Middle frontal gyrus (tissue), 1 donor: ENCODE measurements at regions not wholly inside any gene's neighbourhood (a gene's known extent, or its start where the extent isn't known, plus 50 kb on each side); places are given as distances from the start of the nearest gene placed in this dataset.

Source experiments
- DNase-seq: peaks from one replicate; pipeline ENCODE4 v3.0.0-alpha.2; 2015; ENCODE audit warnings: low spot score; ENCODE audit errors: extremely low spot score

- DNase-seq: no peak
Observed at GRCh38 chr18:27277554-27277953, 92.4 kb upstream of the CHST9 start.

- DNase-seq: no peak
Observed at GRCh38 chr18:27276886-27277285, 91.8 kb upstream of the CHST9 start.

DNA sequence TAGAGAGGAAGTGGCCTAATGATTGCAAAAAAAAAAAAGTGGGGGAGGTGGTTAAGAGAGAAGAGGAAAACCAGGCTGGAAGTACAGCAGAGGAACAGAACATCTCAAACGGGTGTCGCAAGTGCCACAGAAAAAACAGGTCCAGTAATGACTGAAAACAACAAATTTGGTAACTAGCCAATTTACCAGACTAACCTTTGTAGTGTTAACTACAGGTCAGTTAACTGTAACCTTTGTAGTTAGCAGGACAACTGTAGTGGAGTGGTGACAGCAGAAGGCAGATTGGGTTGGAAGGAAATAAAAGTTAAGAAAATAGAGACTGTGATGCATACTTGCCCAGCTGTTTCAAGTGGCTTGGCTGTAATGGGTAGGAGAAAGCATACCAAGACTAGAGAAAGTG lies 91.4 kb upstream of the CHST9 start:
- no peak for DNase-seq

DNA sequence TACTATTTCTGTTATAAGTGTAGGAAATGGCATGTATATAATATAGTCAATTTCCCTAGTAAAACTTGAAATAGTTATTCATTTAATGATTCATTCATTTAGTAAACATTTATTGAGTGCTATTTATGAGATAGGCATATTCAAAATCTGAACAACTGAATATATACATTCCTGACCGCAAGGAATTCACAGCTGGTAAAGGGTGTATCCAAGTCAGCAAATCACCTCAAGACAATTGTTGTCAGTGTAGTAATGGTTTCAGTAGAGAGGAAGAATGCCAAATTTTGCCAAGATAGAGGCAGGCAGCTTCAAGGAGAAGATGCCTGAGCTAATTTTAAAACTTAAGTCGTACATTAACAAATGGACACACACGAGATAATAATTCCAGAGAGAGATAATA lies 89.8 kb upstream of the CHST9 start:
- no peak for DNase-seq

GRCh38 chr18:27270508-27270907 lies 85.4 kb upstream of the CHST9 start:
- no peak for DNase-seq

DNA sequence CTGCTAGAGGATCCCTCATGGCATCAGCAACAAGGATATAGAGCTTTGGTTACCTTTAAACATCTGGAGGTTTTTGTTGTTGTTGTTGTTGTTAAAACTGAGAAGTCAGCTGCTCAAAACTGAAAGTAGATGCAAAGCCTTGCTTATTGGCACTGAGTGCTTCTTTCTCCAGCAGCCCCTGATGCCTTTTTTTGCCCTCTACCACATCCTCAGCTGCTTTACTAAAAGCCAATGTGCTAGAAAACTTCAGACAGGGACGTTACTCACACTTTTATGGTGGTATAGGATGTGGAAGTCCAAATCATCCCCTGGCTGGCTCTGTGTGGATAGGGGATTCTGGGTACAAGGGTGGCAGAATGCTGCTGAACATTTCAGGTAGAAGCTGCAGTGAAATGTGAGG lies 78.3 kb upstream of the CHST9 start:
- DNase-seq: no peak

GRCh38 chr18:27261769-27262549 lies 76.9 kb upstream of the CHST9 start:
- no peak for DNase-seq

DNA sequence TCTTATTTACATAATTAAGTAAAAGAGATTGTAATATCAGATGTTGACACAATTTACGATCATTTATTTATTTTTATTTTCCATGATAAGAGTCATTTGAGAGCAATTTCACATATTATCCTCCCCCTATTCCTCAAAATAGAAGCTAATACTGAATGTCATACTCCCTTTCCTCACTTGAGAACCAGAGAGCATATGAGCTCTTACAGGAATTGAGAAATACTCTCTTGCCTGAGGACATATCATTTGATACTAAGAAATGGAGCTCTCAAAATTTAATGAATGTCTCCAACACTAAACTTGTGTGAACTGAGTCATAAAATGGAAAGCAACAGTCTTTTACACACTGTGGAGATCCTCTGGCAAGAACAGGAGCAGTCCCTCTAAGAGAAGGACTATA lies 68.5 kb upstream of the CHST9 start:
- DNase-seq: no peak

- no peak for DNase-seq
Observed at GRCh38 chr18:27250471-27250870, 65.4 kb upstream of the CHST9 start.

- no peak for DNase-seq
Observed at GRCh38 chr18:27249933-27250332, 64.8 kb upstream of the CHST9 start.

DNA sequence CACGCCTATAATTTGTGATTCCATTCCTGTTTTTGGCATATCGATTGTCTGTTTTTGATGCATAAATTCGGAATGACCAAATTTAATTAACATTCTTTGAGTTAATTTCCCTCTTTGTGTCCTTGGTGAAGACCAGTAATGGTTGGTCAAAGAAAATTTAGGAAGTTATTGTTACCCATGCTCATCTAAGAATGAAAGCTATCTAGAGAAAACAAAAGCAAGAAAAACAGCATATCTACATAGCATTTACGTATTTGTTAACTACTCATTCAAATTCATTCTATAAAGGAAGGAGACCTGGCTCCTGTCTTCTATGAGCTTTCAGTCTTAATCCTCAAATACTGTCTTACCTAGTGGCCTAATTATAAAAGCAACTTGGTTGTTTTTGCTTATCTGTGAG lies 59.2 kb upstream of the CHST9 start:
- no peak for DNase-seq

DNA sequence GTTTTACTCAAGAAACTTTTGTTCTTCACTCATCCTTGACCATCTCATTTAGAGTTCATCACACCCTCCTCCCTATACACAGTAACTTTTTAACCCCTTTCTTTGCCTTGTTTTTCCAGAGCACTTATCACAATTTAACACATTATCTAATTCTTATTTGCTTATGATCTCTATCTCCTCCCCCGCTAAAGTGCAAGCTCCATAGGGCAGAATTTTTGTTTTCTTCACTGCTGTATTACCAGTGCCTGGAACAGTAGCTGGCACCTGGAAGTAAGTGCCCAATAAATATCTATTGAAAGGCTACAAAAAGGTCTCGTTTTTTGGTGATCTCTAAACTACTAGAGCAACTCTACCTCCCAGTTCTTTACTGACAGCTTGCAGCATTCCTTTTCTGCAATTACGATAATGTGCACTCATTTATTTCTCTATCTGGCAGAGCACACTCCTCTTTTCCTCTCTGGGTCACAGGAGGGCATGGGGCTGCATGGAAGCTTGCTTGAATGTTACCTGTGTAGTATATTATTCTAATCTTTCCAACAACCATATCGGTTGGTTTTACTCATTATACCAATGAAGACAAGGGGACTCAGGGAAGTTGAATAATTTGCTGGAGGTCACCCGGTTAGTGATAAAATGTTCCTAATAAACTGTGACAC lies 57.4 kb upstream of the CHST9 start:
- no peak for DNase-seq

DNA sequence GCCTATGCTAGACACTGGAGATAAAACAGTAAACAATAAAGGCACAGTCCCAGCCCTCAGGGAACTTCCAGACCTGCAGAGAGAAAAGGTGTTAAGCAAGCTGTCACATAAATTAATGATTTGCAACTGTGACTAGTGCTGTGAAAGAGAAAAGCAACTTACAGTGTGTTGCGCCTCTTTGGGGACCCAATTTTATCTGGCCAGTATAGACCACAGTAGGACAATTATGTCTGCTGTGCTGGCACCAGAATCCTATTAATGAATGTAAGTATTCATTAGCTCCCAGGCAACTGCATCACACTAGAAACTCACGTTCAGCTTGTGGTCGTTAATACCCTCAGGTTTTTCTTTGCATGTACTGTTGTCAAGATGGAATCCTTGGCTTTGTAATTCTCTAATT lies 55.3 kb upstream of the CHST9 start:
- DNase-seq: no peak

DNA sequence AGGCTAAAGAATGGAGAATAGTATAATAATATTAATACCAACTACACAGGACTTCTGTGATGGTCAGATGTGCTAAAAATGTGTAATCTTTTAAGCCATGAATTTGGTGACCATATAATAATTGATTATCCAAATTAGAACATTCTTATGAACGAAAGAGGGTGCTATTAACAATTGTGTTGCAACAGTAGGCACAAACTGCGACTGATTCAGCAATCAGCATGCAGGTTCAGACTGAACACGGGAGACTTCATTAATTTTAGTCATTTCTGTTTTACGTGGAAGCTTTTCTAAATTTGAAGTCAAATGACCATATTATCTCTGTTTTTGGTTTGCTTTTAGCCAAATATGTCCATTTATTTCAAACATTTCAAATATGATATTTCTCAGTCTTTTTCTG lies 54.6 kb upstream of the CHST9 start:
- no peak for DNase-seq

DNA sequence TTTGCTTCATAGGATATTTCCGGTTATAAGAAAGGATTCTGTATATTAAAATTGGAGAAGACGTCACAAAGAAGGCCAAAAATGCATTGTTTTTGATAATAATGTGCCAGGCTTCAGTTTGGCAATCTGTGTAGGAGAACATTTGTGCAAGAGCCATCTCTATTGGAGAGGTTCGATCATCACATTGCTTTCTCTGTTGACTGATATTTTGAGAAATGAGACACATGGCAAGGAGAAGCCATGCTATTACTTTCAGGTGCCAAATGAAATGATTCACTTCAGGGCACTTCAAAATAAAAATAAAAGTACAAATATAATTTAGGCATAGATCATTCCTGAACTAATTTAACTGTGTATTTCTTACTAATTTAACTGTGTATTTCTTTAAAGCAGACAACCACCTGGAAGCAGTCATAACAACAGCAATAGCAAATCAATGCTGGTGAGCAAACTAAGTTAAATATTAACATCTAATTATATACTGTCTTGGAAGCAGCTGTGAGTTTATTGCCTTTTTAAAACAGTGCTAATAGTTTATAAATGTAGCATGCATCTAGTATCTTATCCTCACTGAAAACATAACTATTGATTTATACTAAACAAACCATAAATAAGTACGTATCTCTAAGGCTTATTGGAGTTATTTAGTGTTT lies 50.2 kb upstream of the CHST9 start:
- DNase-seq: no peak
